HEK293 (cell line): ENCODE measurements at regions not wholly inside any gene's neighbourhood (a gene's known extent, or its start where the extent isn't known, plus 50 kb on each side); places are given as distances from the start of the nearest gene placed in this dataset.

Experiments
- ZBTB8A ChIP-seq: fragments of 450-650 bp; formaldehyde crosslinking; IDR thresholded peaks from 2 replicates; pipeline ENCODE4 v1.5.1; 2016; ENCODE audit warnings: missing biosample characterization, missing genetic modification characterization
- ZNF175 ChIP-seq: fragments of 450-650 bp; formaldehyde crosslinking; IDR thresholded peaks from 2 replicates; pipeline ENCODE4 v1.5.1; 2016; ENCODE audit warnings: missing biosample characterization, missing genetic modification characterization
- ZNF350 ChIP-seq: fragments of 450-650 bp; formaldehyde crosslinking; IDR thresholded peaks from 2 replicates; pipeline ENCODE4 v1.5.0; 2017; ENCODE audit warnings: missing biosample characterization, mild to moderate bottlenecking, missing genetic modification characterization
- ZNF621 ChIP-seq: fragments of 450-650 bp; formaldehyde crosslinking; IDR thresholded peaks from 2 replicates; pipeline ENCODE4 v1.5.1; 2017; ENCODE audit warnings: missing biosample characterization, missing genetic modification characterization
- ZNF747 ChIP-seq: fragments of 450-650 bp; formaldehyde crosslinking; IDR thresholded peaks from 2 replicates; pipeline ENCODE4 v1.5.1; 2016; ENCODE audit warnings: missing biosample characterization, missing genetic modification characterization
- ZSCAN23 ChIP-seq: fragments of 450-650 bp; formaldehyde crosslinking; IDR thresholded peaks from 2 replicates; pipeline ENCODE4 v1.5.1; 2016; ENCODE audit warnings: missing biosample characterization, missing genetic modification characterization
- TF ChIP-seq, protein P1 (sequence below): fragments of 450-650 bp; formaldehyde crosslinking; IDR thresholded peaks from 2 replicates; pipeline ENCODE4 v1.5.1; 2017; ENCODE audit warnings: missing biosample characterization, mild to moderate bottlenecking, missing genetic modification characterization, moderate library complexity
- TF ChIP-seq, protein P2 (sequence below): fragments of 450-650 bp; formaldehyde crosslinking; IDR thresholded peaks from 2 replicates; pipeline ENCODE4 v1.5.1; 2016; ENCODE audit warnings: missing biosample characterization, missing genetic modification characterization
- TF ChIP-seq, protein P3 (sequence below): fragments of 450-650 bp; formaldehyde crosslinking; conservative IDR thresholded peaks from 2 replicates; pipeline ENCODE4 v1.5.1; 2016; ENCODE audit warnings: low read depth, missing biosample characterization, missing genetic modification characterization

DNA sequence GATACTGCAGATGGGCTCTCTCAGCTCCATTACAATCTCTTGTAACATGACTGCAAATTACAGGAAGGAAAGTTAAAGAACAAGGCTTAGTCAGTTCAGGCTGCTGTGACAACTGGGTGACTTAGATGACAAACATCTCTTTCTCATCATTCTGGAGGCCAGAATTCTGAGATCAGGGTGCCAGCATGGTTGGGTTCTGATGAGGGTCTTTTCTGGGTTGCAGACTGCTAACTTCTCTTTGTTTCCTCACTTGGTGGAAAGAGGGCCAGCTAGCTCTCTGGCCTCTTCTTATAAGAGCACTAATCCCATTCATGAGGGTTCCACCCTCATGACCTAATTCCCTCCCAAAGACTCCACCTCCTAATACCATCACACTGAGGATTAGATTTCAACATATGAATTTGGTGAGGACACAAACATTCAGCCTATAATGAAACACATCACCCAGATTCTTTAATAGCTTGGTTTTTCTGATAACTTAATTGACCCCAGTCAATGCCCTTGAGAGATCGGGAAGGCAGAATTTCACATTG, 73.6 kb upstream of the MAMDC2 start:
- TF ChIP-seq, protein P1, sequence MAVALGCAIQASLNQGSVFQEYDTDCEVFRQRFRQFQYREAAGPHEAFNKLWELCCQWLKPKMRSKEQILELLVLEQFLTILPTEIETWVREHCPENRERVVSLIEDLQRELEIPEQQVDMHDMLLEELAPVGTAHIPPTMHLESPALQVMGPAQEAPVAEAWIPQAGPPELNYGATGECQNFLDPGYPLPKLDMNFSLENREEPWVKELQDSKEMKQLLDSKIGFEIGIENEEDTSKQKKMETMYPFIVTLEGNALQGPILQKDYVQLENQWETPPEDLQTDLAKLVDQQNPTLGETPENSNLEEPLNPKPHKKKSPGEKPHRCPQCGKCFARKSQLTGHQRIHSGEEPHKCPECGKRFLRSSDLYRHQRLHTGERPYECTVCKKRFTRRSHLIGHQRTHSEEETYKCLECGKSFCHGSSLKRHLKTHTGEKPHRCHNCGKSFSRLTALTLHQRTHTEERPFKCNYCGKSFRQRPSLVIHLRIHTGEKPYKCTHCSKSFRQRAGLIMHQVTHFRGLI (tag by site-specific recombination): no peak
- TF ChIP-seq ZNF350 (tag by site-specific recombination): no peak
- no peak for TF ChIP-seq ZNF747 (tag by site-specific recombination)
- no peak for TF ChIP-seq ZBTB8A (tag by site-specific recombination)
- TF ChIP-seq ZNF175: no peak
- no peak for TF ChIP-seq ZNF621
- TF ChIP-seq ZSCAN23 (tag by site-specific recombination): no peak
- TF ChIP-seq, protein P2, sequence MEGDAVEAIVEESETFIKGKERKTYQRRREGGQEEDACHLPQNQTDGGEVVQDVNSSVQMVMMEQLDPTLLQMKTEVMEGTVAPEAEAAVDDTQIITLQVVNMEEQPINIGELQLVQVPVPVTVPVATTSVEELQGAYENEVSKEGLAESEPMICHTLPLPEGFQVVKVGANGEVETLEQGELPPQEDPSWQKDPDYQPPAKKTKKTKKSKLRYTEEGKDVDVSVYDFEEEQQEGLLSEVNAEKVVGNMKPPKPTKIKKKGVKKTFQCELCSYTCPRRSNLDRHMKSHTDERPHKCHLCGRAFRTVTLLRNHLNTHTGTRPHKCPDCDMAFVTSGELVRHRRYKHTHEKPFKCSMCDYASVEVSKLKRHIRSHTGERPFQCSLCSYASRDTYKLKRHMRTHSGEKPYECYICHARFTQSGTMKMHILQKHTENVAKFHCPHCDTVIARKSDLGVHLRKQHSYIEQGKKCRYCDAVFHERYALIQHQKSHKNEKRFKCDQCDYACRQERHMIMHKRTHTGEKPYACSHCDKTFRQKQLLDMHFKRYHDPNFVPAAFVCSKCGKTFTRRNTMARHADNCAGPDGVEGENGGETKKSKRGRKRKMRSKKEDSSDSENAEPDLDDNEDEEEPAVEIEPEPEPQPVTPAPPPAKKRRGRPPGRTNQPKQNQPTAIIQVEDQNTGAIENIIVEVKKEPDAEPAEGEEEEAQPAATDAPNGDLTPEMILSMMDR (tag by site-specific recombination): no peak
- TF ChIP-seq, protein P3, sequence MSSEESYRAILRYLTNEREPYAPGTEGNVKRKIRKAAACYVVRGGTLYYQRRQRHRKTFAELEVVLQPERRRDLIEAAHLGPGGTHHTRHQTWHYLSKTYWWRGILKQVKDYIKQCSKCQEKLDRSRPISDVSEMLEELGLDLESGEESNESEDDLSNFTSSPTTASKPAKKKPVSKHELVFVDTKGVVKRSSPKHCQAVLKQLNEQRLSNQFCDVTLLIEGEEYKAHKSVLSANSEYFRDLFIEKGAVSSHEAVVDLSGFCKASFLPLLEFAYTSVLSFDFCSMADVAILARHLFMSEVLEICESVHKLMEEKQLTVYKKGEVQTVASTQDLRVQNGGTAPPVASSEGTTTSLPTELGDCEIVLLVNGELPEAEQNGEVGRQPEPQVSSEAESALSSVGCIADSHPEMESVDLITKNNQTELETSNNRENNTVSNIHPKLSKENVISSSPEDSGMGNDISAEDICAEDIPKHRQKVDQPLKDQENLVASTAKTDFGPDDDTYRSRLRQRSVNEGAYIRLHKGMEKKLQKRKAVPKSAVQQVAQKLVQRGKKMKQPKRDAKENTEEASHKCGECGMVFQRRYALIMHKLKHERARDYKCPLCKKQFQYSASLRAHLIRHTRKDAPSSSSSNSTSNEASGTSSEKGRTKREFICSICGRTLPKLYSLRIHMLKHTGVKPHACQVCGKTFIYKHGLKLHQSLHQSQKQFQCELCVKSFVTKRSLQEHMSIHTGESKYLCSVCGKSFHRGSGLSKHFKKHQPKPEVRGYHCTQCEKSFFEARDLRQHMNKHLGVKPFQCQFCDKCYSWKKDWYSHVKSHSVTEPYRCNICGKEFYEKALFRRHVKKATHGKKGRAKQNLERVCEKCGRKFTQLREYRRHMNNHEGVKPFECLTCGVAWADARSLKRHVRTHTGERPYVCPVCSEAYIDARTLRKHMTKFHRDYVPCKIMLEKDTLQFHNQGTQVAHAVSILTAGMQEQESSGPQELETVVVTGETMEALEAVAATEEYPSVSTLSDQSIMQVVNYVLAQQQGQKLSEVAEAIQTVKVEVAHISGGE (tag by site-specific recombination): no peak
